ENCODE measurements at regions not wholly inside any gene's neighbourhood (a gene's known extent, or its start where the extent isn't known, plus 50 kb on each side); places are given as distances from the start of the nearest gene placed in this dataset.
"Not testable (repeated sequence)": the region's sequence is repeated elsewhere in the genome, so short reads cannot be mapped to it uniquely, and the experiment has no call there.

- not testable (repeated sequence) for DNase-seq (ENCODE audit: low spot score)
Measured at GRCh38 chr1:224029286-224030025, 84.5 kb upstream of the FBXO28 start.

GRCh38 chr1:224028802-224029201 lies 85.1 kb upstream of the FBXO28 start:
- DNase-seq (ENCODE audit: low spot score) = not testable (repeated sequence)

- not testable (repeated sequence) for DNase-seq (ENCODE audit: low spot score)
Measured at GRCh38 chr1:224023122-224023521, 90.8 kb upstream of the FBXO28 start.

GRCh38 chr1:224022249-224022970 lies 91.5 kb upstream of the FBXO28 start:
- DNase-seq (ENCODE audit: low spot score) = not testable (repeated sequence)

GRCh38 chr1:224019866-224020265 lies 94.0 kb upstream of the FBXO28 start:
- DNase-seq (ENCODE audit: low spot score) = not testable (repeated sequence)

- not testable (repeated sequence) for DNase-seq (ENCODE audit: low spot score)
Measured at GRCh38 chr1:224015782-224016181, 98.1 kb upstream of the FBXO28 start.

- DNase-seq (ENCODE audit: low spot score) = peak; percentile 5
Measured at GRCh38 chr1:224014330-224014649, 99.6 kb upstream of the FBXO28 start.

GRCh38 chr1:224013626-224014329 lies 100.1 kb upstream of the FBXO28 start:
- not testable (repeated sequence) for DNase-seq (ENCODE audit: low spot score)

- not testable (repeated sequence) for DNase-seq (ENCODE audit: low spot score)
Measured at GRCh38 chr1:224012807-224013434, 101.0 kb upstream of the FBXO28 start.

GRCh38 chr1:224012162-224012561 lies 101.7 kb upstream of the FBXO28 start:
- not testable (repeated sequence) for DNase-seq (ENCODE audit: low spot score)

GRCh38 chr1:224011751-224012150 lies 102.2 kb upstream of the FBXO28 start:
- DNase-seq (ENCODE audit: low spot score) = not testable (repeated sequence)

- DNase-seq (ENCODE audit: low spot score) = not testable (repeated sequence)
Measured at GRCh38 chr1:224011153-224011552, 102.8 kb upstream of the FBXO28 start.

GRCh38 chr1:224005973-224006372 lies 107.9 kb upstream of the FBXO28 start:
- not testable (repeated sequence) for DNase-seq (ENCODE audit: low spot score)

- DNase-seq (ENCODE audit: low spot score) = peak; percentile 71
Measured at GRCh38 chr1:224004552-224005315, 109.2 kb upstream of the FBXO28 start.

- DNase-seq (ENCODE audit: low spot score) = not testable (repeated sequence)
Measured at GRCh38 chr1:224003896-224004295, 110.0 kb upstream of the FBXO28 start.

GRCh38 chr1:224001757-224002156 lies 112.2 kb upstream of the FBXO28 start:
- not testable (repeated sequence) for DNase-seq (ENCODE audit: low spot score)

- DNase-seq (ENCODE audit: low spot score) = not testable (repeated sequence)
Measured at GRCh38 chr1:223999761-224000160, 114.2 kb upstream of the FBXO28 start.

- not testable (repeated sequence) for DNase-seq (ENCODE audit: low spot score)
Measured at GRCh38 chr1:223998676-223999455, 115.0 kb upstream of the FBXO28 start.

- DNase-seq (ENCODE audit: low spot score) = not testable (repeated sequence)
Measured at GRCh38 chr1:223996376-223996775, 117.5 kb upstream of the FBXO28 start.

GRCh38 chr1:223992456-223993246 lies 121.3 kb upstream of the FBXO28 start:
- DNase-seq (ENCODE audit: low spot score) = peak; percentile 100

Measured in hematopoietic multipotent progenitor cell treated with erythropoietin and hydrocortisone succinate and interleukin-3 and kit ligand, for 17 days (in vitro differentiated cells).